ENCODE measurements at regions not wholly inside any gene's neighbourhood (a gene's known extent, or its start where the extent isn't known, plus 50 kb on each side); places are given as distances from the start of the nearest gene placed in this dataset.

GRCh38 chr5:171589461-171589860, 170.0 kb downstream of the FGF18 start (continued):
- TF ChIP-seq KAT8 (CRISPR knock-in tag; IDR thresholded peaks at IDR 0.05) (no peak), ZKSCAN5 (CRISPR knock-in tag; IDR thresholded peaks at IDR 0.05) (no peak), GMEB2 (CRISPR knock-in tag; IDR thresholded peaks at IDR 0.05; ENCODE audit: low read depth) (no peak)

- no peak overlapping the region for H3K9ac ChIP-seq (ENCODE audit: insufficient read depth, low read depth, low read length)
- no peaks in the 10 kb centered on the region for H3K36me3 ChIP-seq (replicated peaks in 1 of 2; ENCODE audit: control insufficient read depth in 1 of 2, insufficient read depth in 2 of 2, low read length in 2 of 2)
- intact Hi-C loops (cut with micrococcal nuclease; ENCODE audit: unreplicated experiment) (no loop called here), in situ Hi-C loops (cut with HindIII; ENCODE audit: extremely low pct_ligation_motif_present, low pct_unique_long_range_greater_than_20kb) (loop anchor here (10.0 kb wide), 1 partner anchor 167 kb away; no protein-coding TSS in a partner anchor)
- no peak overlapping the region for H3K4me3 ChIP-seq (replicated peaks in 1 of 3; ENCODE audit: insufficient read depth in 1 of 3, low read depth in 2 of 3, low read length in 3 of 3)
- no peaks in the 10 kb centered on the region for H3K9me3 ChIP-seq (ENCODE audit: low read length)
- H3K27me3 ChIP-seq (ENCODE audit: control insufficient read depth in 1 of 2, insufficient read depth in 2 of 2, low read length in 2 of 2): peaks cover 0 to 12% of the 10 kb centered on the region in 2 experiments; a peak in 1 of 5 replicates
- no peak for DNase-seq (ENCODE audit: low spot score)
- 65% methylated on average over 5 of the region's 5 CpGs for WGBS (ENCODE audit: low lambda C conversion rate)
- no peaks in the 10 kb centered on the region for H3K79me2 ChIP-seq (ENCODE audit: insufficient read depth, low read length)
- H3K4me2 ChIP-seq (ENCODE audit: low read depth, low read length): no peak overlapping the region
- FAIRE-seq: no peak
- ChIA-PET CTCF (ENCODE audit: low intra/inter-chr PET ratio, low total read pairs) (no interaction called here), POLR2A (no interaction called here)
- no peak for ATAC-seq
- no TSS peak for BruUV-seq (replicated peaks)
- no peak overlapping the region for H3K27ac ChIP-seq (ENCODE audit: extremely low read length, insufficient read depth, low read length)
- no peaks in the 10 kb centered on the region for H4K20me1 ChIP-seq (ENCODE audit: insufficient read depth, low read length)
- no peaks in the 10 kb centered on the region for H3K4me1 ChIP-seq (ENCODE audit: insufficient read depth, low read length)
- H2AFZ ChIP-seq (ENCODE audit: low read length): no peak overlapping the region
- TF ChIP-seq ZNF800 (CRISPR knock-in tag; IDR thresholded peaks at IDR 0.05) (no peak), PHF8 (CRISPR knock-in tag; IDR thresholded peaks at IDR 0.05) (no peak), NFKB2 (CRISPR knock-in tag; IDR thresholded peaks at IDR 0.05; ENCODE audit: borderline replicate concordance) (no peak), ZNF142 (CRISPR knock-in tag; IDR thresholded peaks at IDR 0.05) (no peak), ZNF589 (CRISPR knock-in tag; conservative IDR thresholded peaks at IDR 0.05) (no peak), DZIP1 (CRISPR knock-in tag; IDR thresholded peaks at IDR 0.05) (no peak), ZMYM2 (CRISPR knock-in tag; IDR thresholded peaks at IDR 0.05) (no peak), ZMAT5 (CRISPR knock-in tag; IDR thresholded peaks at IDR 0.05; ENCODE audit: borderline replicate concordance, low read depth) (no peak)
These were observed 172.6 kb downstream of the FGF18 start for GRCh38 chr5:171592076-171592475.

All from HepG2 (cell line).